ENCODE measurements at regions not wholly inside any gene's neighbourhood (a gene's known extent, or its start where the extent isn't known, plus 50 kb on each side); places are given as distances from the start of the nearest gene placed in this dataset.

- Histone ChIP-seq H3K27ac (ENCODE audit: low read depth in 1 of 2, low read length in 2 of 2) (no peak overlapping the region), H3K4me3 (ENCODE audit: low read length) (no peak overlapping the region), H3K36me3 (ENCODE audit: insufficient read depth, low read length) (no peaks in the 10 kb centered on the region), H3K9me3 (ENCODE audit: control insufficient read depth in 1 of 2, insufficient read depth in 1 of 2, low read length in 2 of 2) (no peaks in the 10 kb centered on the region), H3K27me3 (ENCODE audit: control insufficient read depth in 1 of 2, insufficient read depth in 2 of 2, low read length in 2 of 2) (no peaks in the 10 kb centered on the region), H3K4me1 (ENCODE audit: insufficient read depth, low read length) (peaks cover 7% of the 10 kb centered on the region)
- Mint-ChIP-seq H3K27me3 (peaks cover 14% of the 10 kb centered on the region), H3K36me3 (ENCODE audit: low read depth) (no peaks in the 10 kb centered on the region), H3K4me3 (no peak overlapping the region), H3K27ac (no peak overlapping the region), H3K4me1 (ENCODE audit: low read depth) (peaks cover 5% of the 10 kb centered on the region), H3K9me3 (no peaks in the 10 kb centered on the region)
- DNase-seq = peak in 2 of 14 experiments; percentile 16 to 32
- no peak for ATAC-seq (ENCODE audit: poor library complexity)
- POLR2A ChIA-PET = no interaction called here
- CTCF ChIA-PET = no interaction called here
- TF ChIP-seq, protein P1, sequence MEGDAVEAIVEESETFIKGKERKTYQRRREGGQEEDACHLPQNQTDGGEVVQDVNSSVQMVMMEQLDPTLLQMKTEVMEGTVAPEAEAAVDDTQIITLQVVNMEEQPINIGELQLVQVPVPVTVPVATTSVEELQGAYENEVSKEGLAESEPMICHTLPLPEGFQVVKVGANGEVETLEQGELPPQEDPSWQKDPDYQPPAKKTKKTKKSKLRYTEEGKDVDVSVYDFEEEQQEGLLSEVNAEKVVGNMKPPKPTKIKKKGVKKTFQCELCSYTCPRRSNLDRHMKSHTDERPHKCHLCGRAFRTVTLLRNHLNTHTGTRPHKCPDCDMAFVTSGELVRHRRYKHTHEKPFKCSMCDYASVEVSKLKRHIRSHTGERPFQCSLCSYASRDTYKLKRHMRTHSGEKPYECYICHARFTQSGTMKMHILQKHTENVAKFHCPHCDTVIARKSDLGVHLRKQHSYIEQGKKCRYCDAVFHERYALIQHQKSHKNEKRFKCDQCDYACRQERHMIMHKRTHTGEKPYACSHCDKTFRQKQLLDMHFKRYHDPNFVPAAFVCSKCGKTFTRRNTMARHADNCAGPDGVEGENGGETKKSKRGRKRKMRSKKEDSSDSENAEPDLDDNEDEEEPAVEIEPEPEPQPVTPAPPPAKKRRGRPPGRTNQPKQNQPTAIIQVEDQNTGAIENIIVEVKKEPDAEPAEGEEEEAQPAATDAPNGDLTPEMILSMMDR (IDR thresholded peaks at IDR 0.05) = no peak
- intact Hi-C loops (cut with DNase I, micrococcal nuclease) = no loop called here
These were observed 81.5 kb downstream of the CPN2 start for GRCh38 chr3:194269610-194270145.

GRCh38 chr3:194270627-194271459 lies 80.3 kb downstream of the CPN2 start:
- CTCF ChIA-PET = no interaction called here
- no peak for ATAC-seq (ENCODE audit: poor library complexity)
- Histone ChIP-seq H3K27ac (ENCODE audit: low read depth in 1 of 2, low read length in 2 of 2) (no peak overlapping the region), H3K9me3 (ENCODE audit: control insufficient read depth in 1 of 2, insufficient read depth in 1 of 2, low read length in 2 of 2) (no peaks in the 10 kb centered on the region), H3K4me3 (ENCODE audit: low read length) (no peak overlapping the region), H3K4me1 (ENCODE audit: insufficient read depth, low read length) (peaks cover 7% of the 10 kb centered on the region), H3K36me3 (ENCODE audit: insufficient read depth, low read length) (no peaks in the 10 kb centered on the region), H3K27me3 (ENCODE audit: control insufficient read depth in 1 of 2, insufficient read depth in 2 of 2, low read length in 2 of 2) (no peaks in the 10 kb centered on the region)
- H3K9me3 Mint-ChIP-seq = no peaks in the 10 kb centered on the region
- intact Hi-C loops (cut with DNase I, micrococcal nuclease) = no loop called here
- peak in 1 of 14 experiments; percentile 27 for DNase-seq
- no peaks in the 10 kb centered on the region for H3K36me3 Mint-ChIP-seq (ENCODE audit: low read depth)
- no peak overlapping the region for H3K27ac Mint-ChIP-seq
- peaks cover 14% of the 10 kb centered on the region for H3K27me3 Mint-ChIP-seq
- H3K4me1 Mint-ChIP-seq (ENCODE audit: low read depth) = peaks cover 5% of the 10 kb centered on the region
- POLR2A ChIA-PET = no interaction called here
- no peak overlapping the region for H3K4me3 Mint-ChIP-seq
- TF ChIP-seq, protein P1 (IDR thresholded peaks at IDR 0.05) = no peak

DNA sequence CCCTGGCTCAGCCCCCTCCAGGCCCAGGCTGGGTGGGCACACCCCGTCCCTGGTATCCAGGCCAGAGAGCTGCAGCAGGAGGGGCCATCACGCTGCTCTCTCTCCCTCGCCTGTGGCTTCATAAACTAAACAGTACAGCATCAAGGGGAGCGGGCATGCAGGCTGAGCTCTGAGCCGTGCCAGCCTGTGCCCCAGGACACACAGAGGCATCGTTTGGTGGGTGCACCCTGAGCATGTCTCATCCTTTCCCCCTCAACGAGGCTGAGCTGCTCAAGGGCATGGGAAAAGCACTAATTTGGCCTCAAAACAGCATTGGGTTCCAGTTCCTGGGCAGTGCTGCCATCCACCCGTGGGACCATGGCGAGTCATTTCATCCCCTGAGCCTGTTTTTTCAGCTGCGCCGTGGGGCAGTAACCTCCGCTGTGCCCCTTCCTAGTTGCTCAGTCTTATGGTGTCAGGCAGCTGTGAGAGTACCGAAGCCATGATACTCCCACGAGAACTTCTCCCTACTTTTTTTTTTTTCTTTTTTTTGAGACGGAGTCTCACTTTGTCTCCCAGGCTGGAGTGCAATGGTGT lies 79.6 kb downstream of the CPN2 start:
- no peaks in the 10 kb centered on the region for H3K36me3 Mint-ChIP-seq (ENCODE audit: low read depth)
- TF ChIP-seq, protein P1 (IDR thresholded peaks at IDR 0.05) = no peak
- no peak overlapping the region for H3K27ac Mint-ChIP-seq
- H3K4me3 ChIP-seq (ENCODE audit: low read length) = no peak overlapping the region
- ChIA-PET POLR2A (no interaction called here), CTCF (no interaction called here)
- no peak overlapping the region for H3K4me3 Mint-ChIP-seq
- no peaks in the 10 kb centered on the region for H3K4me1 Mint-ChIP-seq (ENCODE audit: low read depth)
- H3K27me3 Mint-ChIP-seq = peaks cover 9% of the 10 kb centered on the region
- H3K4me1 ChIP-seq (ENCODE audit: insufficient read depth, low read length) = peaks cover 7% of the 10 kb centered on the region
- H3K27ac ChIP-seq (ENCODE audit: low read depth in 1 of 2, low read length in 2 of 2) = no peak overlapping the region
- intact Hi-C loops (cut with DNase I, micrococcal nuclease) = no loop called here
- ATAC-seq (ENCODE audit: poor library complexity) (no peak), DNase-seq (peak in 1 of 14 experiments; percentile 21)
- no peaks in the 10 kb centered on the region for H3K36me3 ChIP-seq (ENCODE audit: insufficient read depth, low read length)
- H3K27me3 ChIP-seq (ENCODE audit: control insufficient read depth in 1 of 2, insufficient read depth in 2 of 2, low read length in 2 of 2) = no peaks in the 10 kb centered on the region
- H3K9me3 Mint-ChIP-seq = no peaks in the 10 kb centered on the region
- no peaks in the 10 kb centered on the region for H3K9me3 ChIP-seq (ENCODE audit: control insufficient read depth in 1 of 2, insufficient read depth in 1 of 2, low read length in 2 of 2)
